ENCODE measurements at regions not wholly inside any gene's neighbourhood (a gene's known extent, or its start where the extent isn't known, plus 50 kb on each side); places are given as distances from the start of the nearest gene placed in this dataset.

DNA sequence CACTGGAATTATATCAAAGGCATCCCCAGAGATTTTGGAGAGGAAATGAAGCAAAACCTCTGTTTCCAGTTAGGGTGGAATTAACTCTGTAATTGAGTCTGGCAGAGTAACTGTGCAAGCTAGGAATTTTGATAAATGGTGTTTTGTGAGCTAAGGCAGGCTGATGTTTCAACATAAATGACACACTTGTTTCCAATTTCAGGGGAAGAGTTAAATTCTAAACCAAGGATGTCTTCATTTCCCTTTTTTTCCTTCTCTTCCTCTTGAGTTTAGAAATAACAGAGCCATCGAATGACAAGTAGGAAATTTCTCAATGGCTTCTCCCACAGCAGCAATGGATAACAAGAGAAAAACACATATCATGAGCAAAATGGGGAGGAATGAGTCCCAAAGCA, 131.2 kb downstream of the IRS2 start:
- intact Hi-C loops (cut with micrococcal nuclease): no loop called here
- Histone ChIP-seq H3K36me3 (ENCODE audit: control insufficient read depth in 2 of 3, insufficient read depth in 3 of 3, low read length in 3 of 3) (no peaks in the 10 kb centered on the region), H3K4me3 (ENCODE audit: low read length) (no peak overlapping the region), H3K4me1 (ENCODE audit: control insufficient read depth in 2 of 2, insufficient read depth in 2 of 2, low read length in 2 of 2) (no peaks in the 10 kb centered on the region), H3K9me3 (ENCODE audit: control insufficient read depth in 2 of 3, low read length in 3 of 3) (no peaks in the 10 kb centered on the region), H3K27me3 (ENCODE audit: control insufficient read depth in 2 of 2, insufficient read depth in 2 of 2, low read length in 2 of 2) (no peaks in the 10 kb centered on the region), H3K27ac (ENCODE audit: low read depth, low read length) (no peak overlapping the region)
- peaks cover 0 to 7% (median 5%) of the 10 kb centered on the region in 7 donors for H3K4me1 Mint-ChIP-seq
- POLR2A ChIA-PET: no interaction called here
- DNase-seq (no peak), ATAC-seq (peak; percentile 22)
- no peak overlapping the region for H3K27ac Mint-ChIP-seq
- no peaks in the 10 kb centered on the region for H3K36me3 Mint-ChIP-seq
- peaks cover 0 to 13% (median 0%) of the 10 kb centered on the region in 5 donors for H3K27me3 Mint-ChIP-seq
- peaks cover 0 to 4% (median 0%) of the 10 kb centered on the region in 11 donors for H3K9me3 Mint-ChIP-seq
- CTCF ChIA-PET: no interaction called here
- H3K4me3 Mint-ChIP-seq: no peak overlapping the region

DNA sequence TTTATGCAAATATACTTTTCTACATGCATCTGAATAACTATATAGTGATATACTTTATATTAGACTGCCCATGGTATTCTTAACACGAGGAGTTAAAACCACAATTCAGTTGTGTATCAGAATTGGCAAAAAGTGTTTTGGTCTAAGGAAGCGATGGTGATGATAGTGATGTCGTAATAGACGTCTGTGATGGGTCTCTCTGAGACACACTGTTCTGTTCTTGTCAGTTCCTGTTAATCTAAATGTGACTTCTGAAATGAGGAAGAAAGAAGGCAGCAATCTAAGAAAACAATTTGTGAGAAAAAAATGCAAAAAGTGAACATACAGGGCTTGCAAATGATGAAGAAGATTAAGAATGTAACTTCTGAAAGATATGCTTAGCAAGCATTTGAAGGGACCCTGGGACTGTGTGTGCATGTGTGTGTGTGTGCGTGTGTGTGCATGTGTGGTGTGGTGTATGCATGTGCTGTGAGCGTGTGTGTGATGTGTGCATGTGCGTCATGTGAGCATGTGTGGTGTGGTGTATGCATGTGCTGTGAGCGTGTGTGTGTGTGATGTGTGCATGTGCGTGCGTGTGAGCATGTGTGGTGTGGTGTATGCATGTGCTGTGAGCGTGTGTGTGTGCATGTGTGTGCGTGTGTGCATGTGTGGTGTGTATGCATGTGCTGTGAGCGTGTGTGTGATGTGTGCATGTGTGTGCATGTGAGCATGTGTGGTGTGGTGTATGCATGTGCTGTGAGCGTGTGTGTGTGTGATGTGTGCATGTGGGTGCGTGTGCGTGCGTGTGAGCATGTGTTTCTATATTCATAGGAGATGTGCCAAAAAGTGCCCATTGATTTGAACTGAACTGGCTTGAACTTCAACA, 131.8 kb downstream of the IRS2 start:
- Histone ChIP-seq H3K27me3 (ENCODE audit: control insufficient read depth in 2 of 2, insufficient read depth in 2 of 2, low read length in 2 of 2) (no peaks in the 10 kb centered on the region), H3K27ac (ENCODE audit: low read depth, low read length) (no peak overlapping the region), H3K9me3 (ENCODE audit: control insufficient read depth in 2 of 3, low read length in 3 of 3) (no peaks in the 10 kb centered on the region), H3K4me1 (ENCODE audit: control insufficient read depth in 2 of 2, insufficient read depth in 2 of 2, low read length in 2 of 2) (no peaks in the 10 kb centered on the region), H3K4me3 (ENCODE audit: low read length) (no peak overlapping the region), H3K36me3 (ENCODE audit: control insufficient read depth in 2 of 3, insufficient read depth in 3 of 3, low read length in 3 of 3) (no peaks in the 10 kb centered on the region)
- POLR2A ChIA-PET: no interaction called here
- Mint-ChIP-seq H3K9me3 (peaks cover 0 to 4% (median 0%) of the 10 kb centered on the region in 11 donors), H3K4me1 (peaks cover 0 to 8% (median 5%) of the 10 kb centered on the region in 7 donors), H3K4me3 (no peak overlapping the region), H3K27me3 (peaks cover 0 to 13% (median 0%) of the 10 kb centered on the region in 5 donors), H3K36me3 (no peaks in the 10 kb centered on the region), H3K27ac (peak overlapping the region in 3 of 9 donors; percentile 34 to 82 (median 53))
- intact Hi-C loops (cut with micrococcal nuclease): no loop called here
- CTCF ChIA-PET: no interaction called here
- peak; percentile 77 for ATAC-seq
- no peak for DNase-seq

DNA sequence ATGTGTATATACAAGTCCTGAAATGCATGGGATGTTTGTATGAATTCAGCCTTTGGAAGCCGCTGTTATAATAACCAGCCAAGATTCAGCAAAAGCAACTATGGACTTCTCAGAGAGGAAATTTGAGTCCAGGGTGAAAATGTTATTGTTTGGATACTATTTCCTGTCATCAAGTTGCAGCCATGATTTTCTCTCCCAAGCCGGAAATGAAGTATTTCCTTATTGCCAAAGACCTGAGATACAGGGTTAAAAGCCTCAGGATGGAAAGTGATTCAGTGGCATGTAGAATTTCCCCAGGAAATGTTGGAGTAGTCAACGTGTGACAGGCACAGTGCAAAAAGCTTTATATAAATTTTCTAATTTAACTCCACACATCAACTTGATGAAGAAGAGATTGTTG, 133.9 kb downstream of the IRS2 start:
- H3K4me3 ChIP-seq (ENCODE audit: low read length): no peak overlapping the region
- Mint-ChIP-seq H3K4me1 (peaks cover 0 to 8% (median 5%) of the 10 kb centered on the region in 7 donors), H3K36me3 (no peaks in the 10 kb centered on the region), H3K4me3 (no peak overlapping the region), H3K27ac (no peak overlapping the region), H3K27me3 (peaks cover 0 to 8% (median 0%) of the 10 kb centered on the region in 5 donors), H3K9me3 (peaks cover 0 to 4% (median 0%) of the 10 kb centered on the region in 11 donors)
- no peaks in the 10 kb centered on the region for H3K36me3 ChIP-seq (ENCODE audit: control insufficient read depth in 2 of 3, insufficient read depth in 3 of 3, low read length in 3 of 3)
- no peaks in the 10 kb centered on the region for H3K4me1 ChIP-seq (ENCODE audit: control insufficient read depth in 2 of 2, insufficient read depth in 2 of 2, low read length in 2 of 2)
- no peaks in the 10 kb centered on the region for H3K27me3 ChIP-seq (ENCODE audit: control insufficient read depth in 2 of 2, insufficient read depth in 2 of 2, low read length in 2 of 2)
- H3K27ac ChIP-seq (ENCODE audit: low read depth, low read length): no peak overlapping the region
- ChIA-PET CTCF (no interaction called here), POLR2A (no interaction called here)
- ATAC-seq: no peak
- intact Hi-C loops (cut with micrococcal nuclease): no loop called here
- H3K9me3 ChIP-seq (ENCODE audit: control insufficient read depth in 2 of 3, low read length in 3 of 3): no peaks in the 10 kb centered on the region
- DNase-seq: no peak

DNA sequence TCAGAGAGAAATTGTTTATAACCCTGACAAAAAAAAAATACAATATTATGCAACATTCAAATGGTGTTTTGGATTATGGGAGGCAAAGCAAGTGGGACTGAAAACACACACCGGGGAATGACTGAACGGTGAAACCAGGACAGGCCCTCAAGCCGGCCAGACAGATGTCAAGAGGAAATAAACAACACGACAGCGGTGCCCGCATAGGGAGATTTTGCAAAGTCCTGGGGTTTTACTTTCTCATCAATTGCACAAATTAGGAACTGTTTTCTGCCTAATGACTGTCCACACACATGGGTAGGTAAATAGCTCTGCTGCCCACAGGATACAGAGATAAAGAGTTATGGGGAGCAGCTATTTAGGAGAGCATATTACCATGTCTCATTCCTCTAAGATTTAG, 134.5 kb downstream of the IRS2 start:
- Histone ChIP-seq H3K9me3 (ENCODE audit: control insufficient read depth in 2 of 3, low read length in 3 of 3) (no peaks in the 10 kb centered on the region), H3K4me1 (ENCODE audit: control insufficient read depth in 2 of 2, insufficient read depth in 2 of 2, low read length in 2 of 2) (no peaks in the 10 kb centered on the region), H3K4me3 (ENCODE audit: low read length) (no peak overlapping the region), H3K27ac (ENCODE audit: low read depth, low read length) (no peak overlapping the region), H3K36me3 (ENCODE audit: control insufficient read depth in 2 of 3, insufficient read depth in 3 of 3, low read length in 3 of 3) (no peaks in the 10 kb centered on the region), H3K27me3 (ENCODE audit: control insufficient read depth in 2 of 2, insufficient read depth in 2 of 2, low read length in 2 of 2) (no peaks in the 10 kb centered on the region)
- Mint-ChIP-seq H3K4me3 (no peak overlapping the region), H3K4me1 (peaks cover 0 to 8% (median 5%) of the 10 kb centered on the region in 7 donors), H3K9me3 (peaks cover 0 to 4% (median 0%) of the 10 kb centered on the region in 11 donors), H3K36me3 (no peaks in the 10 kb centered on the region), H3K27ac (no peak overlapping the region), H3K27me3 (peaks cover 0 to 5% (median 0%) of the 10 kb centered on the region in 5 donors)
- ChIA-PET POLR2A (no interaction called here), CTCF (no interaction called here)
- DNase-seq (no peak), ATAC-seq (peak; percentile 31)
- intact Hi-C loops (cut with micrococcal nuclease): no loop called here

DNA sequence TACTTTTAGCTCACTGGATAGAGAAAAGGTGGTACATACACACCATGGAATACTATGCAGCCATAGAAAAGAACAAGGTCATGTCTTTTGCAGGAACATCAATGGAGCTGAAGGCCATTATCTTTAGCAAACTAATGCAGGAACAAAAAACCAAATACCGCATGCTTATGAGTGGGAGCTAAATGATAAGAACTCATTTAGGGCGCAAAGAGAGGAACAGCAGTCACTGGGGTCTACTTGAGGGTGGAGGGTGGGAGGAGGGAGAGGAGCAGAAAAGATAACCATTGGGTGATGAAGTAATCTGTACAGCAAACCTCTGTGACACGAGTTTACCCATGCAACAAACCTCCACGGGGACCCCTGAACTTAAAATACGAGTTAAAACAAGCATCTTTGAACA, 135.1 kb downstream of the IRS2 start:
- Mint-ChIP-seq H3K9me3 (peaks cover 0 to 4% (median 0%) of the 10 kb centered on the region in 11 donors), H3K4me1 (peaks cover 0 to 8% (median 5%) of the 10 kb centered on the region in 7 donors)

DNA sequence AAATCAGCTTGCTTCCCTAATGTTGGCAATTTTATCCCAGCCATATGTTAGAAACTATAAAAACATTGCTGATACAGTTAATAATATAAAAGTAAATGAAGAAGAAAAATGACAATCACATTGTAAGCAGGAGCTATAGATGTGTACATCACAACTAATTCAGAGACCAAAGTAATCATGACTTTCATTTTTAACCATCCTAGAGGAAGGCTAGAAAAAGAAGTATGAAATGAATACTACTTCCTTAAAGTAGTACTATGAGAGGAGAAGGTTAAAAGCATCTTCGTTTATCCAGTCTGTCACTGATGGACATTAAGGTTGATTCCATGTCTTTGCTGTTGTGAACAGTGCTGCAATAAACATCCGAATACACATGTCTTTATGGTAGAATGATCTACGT, 135.5 kb downstream of the IRS2 start:
- H3K27ac Mint-ChIP-seq: no peak overlapping the region
- ChIA-PET POLR2A (no interaction called here), CTCF (no interaction called here)
- H3K4me3 Mint-ChIP-seq: no peak overlapping the region
- H3K4me1 Mint-ChIP-seq: peaks cover 0 to 12% (median 5%) of the 10 kb centered on the region in 7 donors
- no peak for DNase-seq
- Histone ChIP-seq H3K4me1 (ENCODE audit: control insufficient read depth in 2 of 2, insufficient read depth in 2 of 2, low read length in 2 of 2) (no peaks in the 10 kb centered on the region), H3K27me3 (ENCODE audit: control insufficient read depth in 2 of 2, insufficient read depth in 2 of 2, low read length in 2 of 2) (no peaks in the 10 kb centered on the region), H3K4me3 (ENCODE audit: low read length) (no peak overlapping the region), H3K36me3 (ENCODE audit: control insufficient read depth in 2 of 3, insufficient read depth in 3 of 3, low read length in 3 of 3) (no peaks in the 10 kb centered on the region), H3K27ac (ENCODE audit: low read depth, low read length) (no peak overlapping the region), H3K9me3 (ENCODE audit: control insufficient read depth in 2 of 3, low read length in 3 of 3) (no peaks in the 10 kb centered on the region)
- no peaks in the 10 kb centered on the region for H3K36me3 Mint-ChIP-seq
- intact Hi-C loops (cut with micrococcal nuclease): no loop called here
- peaks cover 0 to 5% (median 0%) of the 10 kb centered on the region in 5 donors for H3K27me3 Mint-ChIP-seq
- no peak for ATAC-seq
- H3K9me3 Mint-ChIP-seq: peaks cover 0 to 4% (median 0%) of the 10 kb centered on the region in 11 donors

More for the DNA sequence above, 135.1 kb downstream of the IRS2 start:
- no peak overlapping the region for H3K4me3 ChIP-seq (ENCODE audit: low read length)
- H3K9me3 ChIP-seq (ENCODE audit: control insufficient read depth in 2 of 3, low read length in 3 of 3): no peaks in the 10 kb centered on the region
- no peak overlapping the region for H3K27ac Mint-ChIP-seq
- POLR2A ChIA-PET: no interaction called here
- no peaks in the 10 kb centered on the region for H3K4me1 ChIP-seq (ENCODE audit: control insufficient read depth in 2 of 2, insufficient read depth in 2 of 2, low read length in 2 of 2)
- H3K4me3 Mint-ChIP-seq: no peak overlapping the region
- CTCF ChIA-PET: no interaction called here
- DNase-seq (no peak), ATAC-seq (no peak)
- H3K27ac ChIP-seq (ENCODE audit: low read depth, low read length): no peak overlapping the region
- intact Hi-C loops (cut with micrococcal nuclease): no loop called here
- no peaks in the 10 kb centered on the region for H3K36me3 Mint-ChIP-seq
- H3K27me3 ChIP-seq (ENCODE audit: control insufficient read depth in 2 of 2, insufficient read depth in 2 of 2, low read length in 2 of 2): no peaks in the 10 kb centered on the region
- no peaks in the 10 kb centered on the region for H3K36me3 ChIP-seq (ENCODE audit: control insufficient read depth in 2 of 3, insufficient read depth in 3 of 3, low read length in 3 of 3)
- H3K27me3 Mint-ChIP-seq: peaks cover 0 to 5% (median 0%) of the 10 kb centered on the region in 5 donors

DNA sequence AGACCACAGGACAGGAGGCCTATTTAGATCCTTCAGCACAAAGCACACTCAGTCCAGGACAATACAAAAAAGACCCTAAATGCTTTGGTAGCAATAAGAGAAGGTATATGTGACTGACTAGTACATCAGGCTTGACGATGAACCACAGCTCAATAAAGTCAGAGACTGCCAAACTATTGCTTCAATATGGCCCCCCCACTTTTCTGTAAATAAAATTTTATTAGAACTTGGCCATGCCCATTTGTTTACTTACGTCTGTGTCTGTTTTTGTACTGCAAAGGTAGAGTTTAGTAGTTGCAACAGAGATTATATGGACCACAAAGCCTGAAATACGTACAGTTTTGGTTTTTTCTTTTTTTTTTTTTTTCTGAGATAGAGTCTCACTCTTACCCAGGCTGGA, 136.7 kb downstream of the IRS2 start:
- CTCF ChIA-PET: no interaction called here
- H3K27me3 Mint-ChIP-seq: peaks cover 0 to 5% (median 0%) of the 10 kb centered on the region in 5 donors
- no peaks in the 10 kb centered on the region for H3K36me3 ChIP-seq (ENCODE audit: control insufficient read depth in 2 of 3, insufficient read depth in 3 of 3, low read length in 3 of 3)
- H3K4me1 Mint-ChIP-seq: peaks cover 0 to 15% (median 5%) of the 10 kb centered on the region in 7 donors
- H3K4me3 Mint-ChIP-seq: no peak overlapping the region
- no peaks in the 10 kb centered on the region for H3K27me3 ChIP-seq (ENCODE audit: control insufficient read depth in 2 of 2, insufficient read depth in 2 of 2, low read length in 2 of 2)
- POLR2A ChIA-PET: no interaction called here
- no peak for DNase-seq
- no peaks in the 10 kb centered on the region for H3K4me1 ChIP-seq (ENCODE audit: control insufficient read depth in 2 of 2, insufficient read depth in 2 of 2, low read length in 2 of 2)
- no peak overlapping the region for H3K4me3 ChIP-seq (ENCODE audit: low read length)
- no peaks in the 10 kb centered on the region for H3K36me3 Mint-ChIP-seq
- H3K27ac Mint-ChIP-seq: no peak overlapping the region
- H3K27ac ChIP-seq (ENCODE audit: low read depth, low read length): no peak overlapping the region
- peaks cover 0 to 4% (median 0%) of the 10 kb centered on the region in 11 donors for H3K9me3 Mint-ChIP-seq
- intact Hi-C loops (cut with micrococcal nuclease): no loop called here
- H3K9me3 ChIP-seq (ENCODE audit: control insufficient read depth in 2 of 3, low read length in 3 of 3): no peaks in the 10 kb centered on the region
- no peak for ATAC-seq

Measured in naive thymus-derived CD4-positive, alpha-beta T cell (primary cell).